Right ventricle myocardium superior (tissue), 1 donor: ENCODE measurements at regions not wholly inside any gene's neighbourhood (a gene's known extent, or its start where the extent isn't known, plus 50 kb on each side); places are given as distances from the start of the nearest gene placed in this dataset.

Source experiments
- ATAC-seq: fragments of 200-7000 bp; cut with Tn5 transposase; one replicate; pipeline ENCODE4 v1.9.1; 2020; ENCODE audit warnings: mild to moderate bottlenecking; ENCODE audit not compliant: poor library complexity
- DNase-seq: peaks from one replicate; pipeline ENCODE4 v3.0.0-alpha.2; 2020
- intact Hi-C: fragments of 100-400 bp; cut with DNase I; formaldehyde crosslinking; loops from one replicate; pipeline ENCODE4 v1.11.2; 2022
- donor health status: DM: no; HTN: yes; CAD: no; lungs with severe emphysema.

GRCh38 chr5:33287242-33287641, 153.5 kb upstream of the TARS1 start:
- intact Hi-C loops = no loop called here
- DNase-seq = no peak
- no peak for ATAC-seq

GRCh38 chr5:33291216-33292000, 149.4 kb upstream of the TARS1 start:
- ATAC-seq (peak; percentile 97), DNase-seq (no peak)
- intact Hi-C loops = loop anchor here (10.0 kb wide), 1 partner anchor 587 kb away; no protein-coding TSS in a partner anchor

GRCh38 chr5:33297760-33298216, 143.0 kb upstream of the TARS1 start:
- no peak for ATAC-seq
- no peak for DNase-seq
- intact Hi-C loops = loop anchor here (10.0 kb wide), 1 partner anchor 593 kb away; no protein-coding TSS in a partner anchor

- DNase-seq (no peak), ATAC-seq (peak; percentile 86)
- intact Hi-C loops = loop anchor here (10.0 kb wide), 1 partner anchor 595 kb away; no protein-coding TSS in a partner anchor
Measured at GRCh38 chr5:33299621-33300208, 141.1 kb upstream of the TARS1 start.

DNA sequence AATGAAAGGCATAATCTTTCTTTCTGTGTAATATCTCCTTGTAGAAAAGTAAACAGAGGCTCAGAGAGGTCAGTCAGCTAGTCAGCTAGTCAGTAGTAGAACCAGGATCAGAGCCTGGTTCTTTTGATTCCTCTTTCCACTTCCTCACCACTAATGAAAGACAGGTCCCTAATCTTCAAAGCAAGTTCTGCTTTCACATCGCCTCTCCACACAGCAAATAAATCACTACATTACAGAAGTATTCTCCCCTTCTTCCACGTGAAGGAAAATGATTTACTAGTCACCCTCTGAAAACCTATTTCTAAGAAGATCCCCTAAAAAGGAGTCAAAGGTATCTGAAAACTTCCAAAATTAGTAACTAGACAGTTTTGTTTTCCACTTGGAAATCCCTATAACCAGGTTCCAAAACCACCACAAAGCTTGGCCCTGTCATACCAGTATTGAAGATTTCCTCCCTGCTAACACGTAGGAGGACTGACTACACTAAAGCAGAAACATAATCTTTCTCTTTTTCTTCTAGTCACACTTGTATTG, 140.5 kb upstream of the TARS1 start:
- DNase-seq (no peak), ATAC-seq (peak; percentile 74)
- intact Hi-C loops = no loop called here

GRCh38 chr5:33303579-33304095, 137.1 kb upstream of the TARS1 start:
- ATAC-seq (no peak), DNase-seq (no peak)
- intact Hi-C loops = no loop called here

DNA sequence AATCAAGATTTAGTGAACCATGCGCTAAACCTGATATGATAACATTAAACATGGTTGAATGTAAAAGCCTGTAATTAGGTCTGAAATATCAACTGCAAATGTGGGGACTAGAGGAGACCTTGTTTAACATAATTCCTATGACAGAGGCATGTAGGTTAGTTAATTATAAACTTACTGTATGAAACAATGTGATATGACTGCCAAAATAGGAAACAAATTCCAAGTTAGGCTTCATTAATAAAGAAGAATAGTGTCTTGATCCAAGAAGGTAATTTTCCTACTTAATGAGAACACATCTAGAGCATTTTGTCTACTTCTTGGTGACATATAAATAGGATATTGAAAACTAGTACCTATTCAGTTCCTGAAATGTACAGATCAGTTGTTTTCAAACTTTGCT, 136.2 kb upstream of the TARS1 start:
- intact Hi-C loops = no loop called here
- ATAC-seq = no peak
- no peak for DNase-seq

GRCh38 chr5:33305572-33305971, 135.2 kb upstream of the TARS1 start:
- ATAC-seq (no peak), DNase-seq (no peak)
- intact Hi-C loops = no loop called here

GRCh38 chr5:33306758-33307157, 134.0 kb upstream of the TARS1 start:
- intact Hi-C loops = no loop called here
- DNase-seq = no peak
- ATAC-seq = no peak

DNA sequence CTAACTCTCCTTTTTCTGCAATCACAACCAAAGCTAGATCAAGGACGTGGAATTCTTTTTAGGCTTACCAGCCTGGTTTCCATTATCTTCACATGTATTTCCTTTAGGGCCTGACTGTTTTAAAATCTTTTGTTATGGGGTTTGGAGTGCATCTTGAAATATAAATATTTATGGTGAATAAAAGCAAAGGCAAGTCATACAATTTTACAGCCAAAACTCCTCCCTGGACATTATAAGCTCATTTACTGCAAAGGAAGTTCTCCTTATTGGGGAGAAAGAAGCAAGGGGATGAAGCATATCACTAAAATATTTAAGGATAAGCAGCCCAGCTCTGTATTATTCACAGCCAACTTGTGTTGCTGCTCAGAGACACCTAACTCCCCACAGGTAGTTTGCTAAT, 132.2 kb upstream of the TARS1 start:
- intact Hi-C loops = no loop called here
- DNase-seq (no peak), ATAC-seq (no peak)

DNA sequence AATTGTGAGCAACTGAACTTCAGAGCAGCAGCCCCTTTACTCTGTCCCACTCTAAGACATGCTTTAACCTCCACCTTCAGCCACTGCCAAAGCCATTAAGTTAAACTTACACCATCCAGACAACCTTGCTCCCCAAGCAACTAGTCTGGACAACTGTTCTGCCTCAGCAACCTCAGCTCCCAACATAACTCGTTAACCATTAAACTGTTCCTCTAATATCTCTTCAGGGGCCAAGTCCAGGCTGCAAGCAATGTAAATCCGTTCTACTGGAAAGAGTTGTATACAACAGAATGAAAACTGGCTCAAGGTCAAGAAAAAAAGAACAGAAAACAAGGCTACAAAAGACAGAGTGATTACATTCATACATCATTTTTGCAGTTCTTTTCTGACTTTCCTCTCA, 131.7 kb upstream of the TARS1 start:
- no peak for DNase-seq
- intact Hi-C loops = no loop called here
- no peak for ATAC-seq

DNA sequence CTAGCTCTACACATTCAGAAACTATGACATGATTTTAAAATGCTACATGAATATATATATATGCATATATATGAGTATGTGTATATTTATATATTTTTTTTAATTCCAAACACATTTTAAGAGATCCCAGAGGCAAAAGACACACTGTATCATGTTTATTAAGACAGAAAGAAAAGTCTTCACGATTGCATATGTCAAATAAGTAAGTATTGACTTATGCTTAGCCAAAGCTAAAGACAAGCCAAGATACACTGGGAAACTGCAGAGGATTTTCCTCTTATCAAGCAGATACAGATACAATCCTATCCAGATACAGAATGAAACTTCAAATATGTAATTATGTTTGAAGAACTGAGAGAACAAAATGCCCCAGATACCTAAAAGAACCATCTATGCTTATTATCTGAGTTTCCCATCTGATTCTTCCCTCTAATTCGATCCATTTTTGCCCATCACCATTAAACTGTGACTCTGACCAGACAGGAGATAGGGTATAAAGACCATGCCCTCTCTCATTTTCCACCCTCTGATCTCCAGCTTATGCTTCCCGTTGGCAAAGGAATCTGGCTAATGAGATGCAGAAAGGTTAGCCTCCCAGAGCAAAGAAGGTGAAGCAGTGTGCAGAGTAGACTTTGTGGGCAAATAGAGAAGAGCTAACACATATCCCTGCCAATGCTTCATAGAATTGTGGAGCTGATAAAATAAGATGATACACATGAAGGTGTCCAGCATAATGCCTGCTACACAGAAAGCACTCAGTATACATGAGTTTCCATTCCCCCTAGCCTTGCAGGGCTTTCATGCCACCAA, 131.0 kb upstream of the TARS1 start:
- DNase-seq (no peak), ATAC-seq (no peak)
- intact Hi-C loops = no loop called here

DNA sequence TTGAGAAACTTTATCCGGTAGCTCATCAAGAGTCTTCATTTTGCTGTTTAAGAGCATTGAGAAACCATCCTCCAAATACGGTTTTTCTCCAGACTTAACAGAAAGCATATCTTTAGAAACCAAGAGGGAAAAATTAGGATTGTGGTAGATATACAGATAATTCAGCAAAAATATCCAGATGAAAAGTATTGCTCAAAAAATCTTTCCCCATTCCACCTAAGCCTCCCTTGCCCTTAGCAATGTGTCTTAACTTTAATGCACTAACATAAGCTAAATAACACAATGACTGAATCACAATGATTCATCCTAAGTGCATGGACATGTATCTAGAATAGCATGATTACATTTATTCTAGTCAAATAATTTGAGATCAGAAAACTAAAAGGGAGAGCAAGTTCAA, 130.3 kb upstream of the TARS1 start:
- DNase-seq (no peak), ATAC-seq (no peak)
- intact Hi-C loops = no loop called here

DNA sequence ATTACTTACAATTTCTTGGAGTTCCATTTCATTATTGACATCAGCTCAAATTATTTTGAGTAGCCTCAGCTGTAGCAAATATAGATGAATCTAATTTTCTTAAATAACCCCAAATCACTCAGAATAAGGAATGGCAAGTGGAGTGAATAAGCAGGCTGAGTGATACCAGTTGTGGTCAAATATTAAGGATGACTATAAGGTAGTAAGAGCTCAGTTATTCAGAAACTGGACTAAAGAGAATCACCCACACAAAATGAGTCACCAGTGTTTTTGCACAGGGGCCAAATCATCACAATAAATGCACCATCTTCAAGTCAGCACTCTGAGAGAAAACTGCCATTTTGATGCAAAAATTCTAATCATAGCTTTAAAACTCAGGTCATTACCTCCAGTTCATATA, 128.9 kb upstream of the TARS1 start:
- DNase-seq (no peak), ATAC-seq (no peak)
- intact Hi-C loops = no loop called here

DNA sequence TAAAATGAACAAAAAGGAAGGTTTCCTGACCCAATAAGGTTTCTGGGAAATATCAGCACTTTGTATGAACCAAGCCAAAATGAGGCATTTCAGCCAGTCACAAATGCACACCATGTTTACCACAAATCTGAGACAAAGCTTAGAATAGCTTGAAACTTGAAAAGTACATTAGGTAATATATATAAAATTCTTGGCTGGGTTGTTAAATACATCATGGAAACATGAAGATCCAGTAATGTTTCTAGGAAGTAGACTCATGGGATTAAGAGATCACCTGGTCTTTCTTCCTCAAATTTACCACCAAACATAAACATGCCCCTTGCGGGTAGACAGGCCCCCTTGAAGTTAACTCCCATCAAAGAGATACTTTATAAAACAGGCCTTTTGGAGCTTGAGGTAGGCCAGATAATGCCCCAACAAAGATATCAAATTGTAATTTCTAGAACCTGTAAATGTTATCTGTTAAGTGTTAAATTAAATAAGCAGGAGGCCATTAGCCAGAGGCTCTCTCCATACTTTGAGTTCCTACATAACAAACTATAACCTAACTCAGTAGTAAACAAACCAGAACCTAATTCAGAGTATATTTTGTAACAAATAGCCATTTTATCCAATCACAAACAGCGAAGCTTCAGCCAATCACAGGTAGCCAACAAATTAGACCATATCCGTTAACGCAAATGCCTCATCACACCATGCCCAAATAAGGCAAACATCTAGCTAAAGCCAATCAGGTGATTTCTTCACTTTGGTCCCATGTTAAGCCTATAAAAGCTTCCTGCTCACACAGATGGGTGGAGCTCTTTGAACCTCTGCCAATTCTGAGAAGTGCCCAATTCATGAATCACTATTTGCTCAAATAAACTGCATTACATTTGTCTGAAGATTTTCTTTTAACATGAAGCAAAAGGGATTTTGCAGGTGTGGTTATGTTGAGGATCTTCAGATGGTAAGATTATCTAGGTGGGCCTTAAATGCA, 127.9 kb upstream of the TARS1 start:
- ATAC-seq = no peak

DNA sequence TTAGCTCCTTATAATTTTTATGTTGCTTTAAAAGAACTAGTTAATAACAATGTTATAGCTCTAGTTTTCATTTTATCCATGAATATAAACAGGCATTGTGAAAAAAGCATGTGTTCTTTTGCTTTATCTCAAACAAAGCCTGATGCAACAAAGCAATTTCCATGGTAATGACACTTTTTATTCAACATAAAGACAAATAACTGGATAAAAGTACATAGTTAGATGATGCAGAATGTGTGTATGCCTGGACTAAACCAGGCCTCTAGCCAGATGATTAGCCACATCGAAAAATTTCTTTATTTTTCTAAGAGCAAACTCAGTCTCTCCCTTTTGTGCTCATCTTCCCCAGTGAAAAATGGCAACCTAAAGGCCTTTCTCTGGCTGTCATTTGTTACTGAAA, 125.6 kb upstream of the TARS1 start:
- intact Hi-C loops = no loop called here
- ATAC-seq (no peak), DNase-seq (no peak)

More for the DNA sequence above, 127.9 kb upstream of the TARS1 start:
- intact Hi-C loops = no loop called here
- DNase-seq = no peak

GRCh38 chr5:33316773-33317172, 124.0 kb upstream of the TARS1 start:
- DNase-seq = no peak
- no peak for ATAC-seq
- intact Hi-C loops = no loop called here

DNA sequence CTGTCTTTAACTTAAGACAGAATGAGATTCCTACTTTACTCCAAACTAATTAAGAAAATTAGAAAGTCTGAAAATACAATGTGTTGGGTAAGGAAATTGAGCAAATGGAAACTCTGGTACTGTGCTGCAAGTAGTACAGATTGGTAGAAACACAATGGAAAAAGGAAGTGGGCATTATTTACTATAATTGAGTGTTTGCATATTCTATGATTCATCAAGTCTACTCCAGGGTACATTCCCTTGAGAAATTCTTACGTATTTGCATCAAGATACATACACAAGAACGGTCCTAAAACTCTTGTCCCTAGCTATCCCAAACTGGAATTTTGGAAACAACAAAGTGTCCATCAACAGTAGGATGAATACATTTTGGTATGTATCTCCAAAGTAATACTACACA, 123.5 kb upstream of the TARS1 start:
- intact Hi-C loops = no loop called here
- DNase-seq (no peak), ATAC-seq (no peak)
